Testis (tissue), 2 donors: ENCODE measurements at regions not wholly inside any gene's neighbourhood (a gene's known extent, or its start where the extent isn't known, plus 50 kb on each side); places are given as distances from the start of the nearest gene placed in this dataset.

Source experiments
- POLR2A ChIP-seq: fragments of 450-650 bp; IDR thresholded peaks from one replicate; pipeline ENCODE4 v1.6.1; 2017; ENCODE audit warnings: antibody characterized with exemption, mild to moderate bottlenecking, moderate library complexity
- TF ChIP-seq, protein P1 (sequence below), 3 experiments: fragments of 450-650 bp in 2 of 3; fragments of 200-600 bp in 1 of 3; sonication (generic) in 1 of 3; IDR thresholded peaks; one replicate each; pipeline ENCODE4 v1.5.1; 2016 to 2019; ENCODE audit warnings: antibody characterized with exemption in 3 of 3, mild to moderate bottlenecking in 2 of 3, moderate library complexity in 1 of 3

DNA sequence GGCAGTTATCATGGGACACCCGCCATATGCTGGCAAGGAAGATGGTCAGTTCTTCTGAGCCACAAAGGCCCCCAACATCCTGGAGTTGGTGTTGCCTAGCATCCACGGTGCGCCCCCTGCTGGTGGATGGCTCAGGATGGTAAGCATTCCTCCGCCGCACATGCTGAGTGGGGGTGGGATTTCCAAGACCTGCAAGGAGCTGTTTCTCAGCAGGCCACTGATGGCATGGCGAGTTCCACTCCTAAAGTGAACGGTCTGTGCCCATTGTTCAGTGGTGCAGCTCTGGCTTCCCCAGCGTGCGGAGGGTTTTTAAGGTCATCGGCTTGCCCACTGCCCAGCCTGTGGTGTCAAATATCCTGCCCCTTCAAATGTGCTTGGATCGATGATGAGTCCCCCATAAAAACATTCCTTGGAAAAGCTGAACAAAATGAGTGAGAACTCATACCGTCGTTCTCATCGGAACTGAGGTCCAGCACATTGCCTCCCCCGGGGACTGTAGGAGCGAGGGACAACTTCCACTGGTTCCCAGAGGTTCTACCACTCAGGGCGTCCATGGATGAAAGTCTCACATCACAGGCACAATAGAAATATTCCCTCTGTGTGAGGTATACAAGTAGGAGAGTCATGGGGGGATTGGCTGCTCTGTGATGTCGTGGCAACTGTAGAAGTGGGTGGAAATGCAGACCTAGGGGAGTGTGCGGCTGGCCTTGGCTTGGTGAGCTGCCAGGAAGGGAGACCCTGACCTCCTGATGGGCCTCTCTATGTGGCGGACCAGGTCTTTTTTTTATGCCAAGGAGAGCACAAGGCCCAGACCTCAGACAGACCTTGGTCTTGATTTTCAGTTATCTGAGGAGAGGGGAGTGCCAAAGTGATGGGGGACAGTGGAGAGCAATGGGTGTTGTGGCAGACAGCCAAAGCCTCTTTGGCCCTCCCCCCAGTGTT, 102.0 kb downstream of the SNRPN start:
- TF ChIP-seq, protein P1, sequence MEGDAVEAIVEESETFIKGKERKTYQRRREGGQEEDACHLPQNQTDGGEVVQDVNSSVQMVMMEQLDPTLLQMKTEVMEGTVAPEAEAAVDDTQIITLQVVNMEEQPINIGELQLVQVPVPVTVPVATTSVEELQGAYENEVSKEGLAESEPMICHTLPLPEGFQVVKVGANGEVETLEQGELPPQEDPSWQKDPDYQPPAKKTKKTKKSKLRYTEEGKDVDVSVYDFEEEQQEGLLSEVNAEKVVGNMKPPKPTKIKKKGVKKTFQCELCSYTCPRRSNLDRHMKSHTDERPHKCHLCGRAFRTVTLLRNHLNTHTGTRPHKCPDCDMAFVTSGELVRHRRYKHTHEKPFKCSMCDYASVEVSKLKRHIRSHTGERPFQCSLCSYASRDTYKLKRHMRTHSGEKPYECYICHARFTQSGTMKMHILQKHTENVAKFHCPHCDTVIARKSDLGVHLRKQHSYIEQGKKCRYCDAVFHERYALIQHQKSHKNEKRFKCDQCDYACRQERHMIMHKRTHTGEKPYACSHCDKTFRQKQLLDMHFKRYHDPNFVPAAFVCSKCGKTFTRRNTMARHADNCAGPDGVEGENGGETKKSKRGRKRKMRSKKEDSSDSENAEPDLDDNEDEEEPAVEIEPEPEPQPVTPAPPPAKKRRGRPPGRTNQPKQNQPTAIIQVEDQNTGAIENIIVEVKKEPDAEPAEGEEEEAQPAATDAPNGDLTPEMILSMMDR (IDR thresholded peaks at IDR 0.05): peak in 1 of 3 experiments; percentile 24
- TF ChIP-seq POLR2A: no peak
